NCI-H2196 (cell line): ENCODE measurements at regions not wholly inside any gene's neighbourhood (a gene's known extent, or its start where the extent isn't known, plus 50 kb on each side); places are given as distances from the start of the nearest gene placed in this dataset.

Source experiments
- DNase-seq: peaks from one replicate; lab custom pipeline; 2025; ENCODE audit not compliant: unreplicated experiment; lab: John Stamatoyannopoulos, UW

DNA sequence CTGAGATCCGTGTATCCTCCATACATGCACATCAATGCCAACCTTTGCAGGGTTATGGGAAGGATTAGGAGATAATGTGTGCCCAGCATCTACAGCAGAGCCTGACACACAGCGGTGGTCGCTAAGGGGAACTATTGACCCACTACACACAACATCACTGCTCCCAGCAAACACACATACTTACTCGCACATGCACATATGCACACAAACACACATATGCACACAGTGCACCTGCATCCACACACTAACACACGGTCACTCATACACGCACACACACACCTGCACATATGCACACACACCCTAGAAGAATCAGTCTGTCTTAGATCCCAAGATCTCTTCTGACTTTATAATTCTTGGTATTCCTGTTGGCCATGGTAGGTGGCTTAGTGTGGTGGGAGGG, 118.3 kb downstream of the GYPC start:
- DNase-seq: no peak

DNA sequence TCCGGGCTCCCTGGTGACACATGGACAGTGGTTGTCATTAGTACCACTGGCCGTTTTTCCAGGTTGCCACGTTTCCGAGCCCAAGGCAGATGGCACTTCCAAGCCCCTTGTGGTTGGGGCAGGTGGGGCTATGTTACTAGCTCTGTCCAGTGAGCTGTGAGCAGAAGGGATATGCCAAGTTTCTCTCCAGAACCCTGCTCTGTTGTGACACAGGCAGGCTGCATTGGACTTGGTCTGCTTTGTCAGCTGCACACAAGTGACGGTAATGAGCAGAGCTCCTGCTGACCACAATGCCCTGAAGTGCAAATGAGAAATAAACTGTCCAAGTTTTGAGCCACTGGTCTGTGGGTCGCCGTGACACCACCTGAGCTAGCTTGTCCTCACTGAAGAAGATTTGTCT, 118.8 kb downstream of the GYPC start:
- DNase-seq: no peak

DNA sequence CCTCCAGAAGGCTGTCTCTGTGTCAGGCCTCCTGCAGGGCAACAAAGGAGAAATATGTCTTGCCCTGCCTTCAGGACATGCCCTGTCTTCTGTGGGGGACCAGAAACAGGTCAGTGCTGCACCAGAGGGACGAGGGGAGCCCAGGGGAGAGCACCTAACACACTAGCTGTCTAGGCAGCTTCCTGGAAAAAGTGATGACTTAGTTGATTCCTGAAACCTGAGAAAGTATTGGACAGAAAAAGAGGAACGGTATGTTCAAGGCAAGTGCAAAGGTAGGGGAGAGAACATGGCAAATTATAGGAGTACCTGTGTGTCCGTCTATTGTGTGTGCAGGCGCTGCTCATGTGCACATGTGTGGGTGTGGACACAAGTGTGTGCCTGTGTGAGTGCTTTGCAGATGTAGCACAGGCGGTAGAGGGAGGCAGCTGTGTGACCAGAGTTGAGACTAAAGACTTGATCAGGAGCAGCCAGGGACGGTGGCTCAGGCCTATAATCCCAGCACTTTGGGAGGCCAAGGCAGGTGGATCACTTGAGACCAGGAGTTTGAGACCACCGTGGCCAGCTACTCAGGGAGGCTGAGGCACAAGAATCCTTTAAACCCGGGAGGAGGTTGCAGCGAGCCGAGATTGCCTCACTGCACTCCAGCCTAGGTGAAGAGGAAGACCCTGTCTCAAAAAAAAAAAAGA, 119.5 kb downstream of the GYPC start:
- no peak for DNase-seq

DNA sequence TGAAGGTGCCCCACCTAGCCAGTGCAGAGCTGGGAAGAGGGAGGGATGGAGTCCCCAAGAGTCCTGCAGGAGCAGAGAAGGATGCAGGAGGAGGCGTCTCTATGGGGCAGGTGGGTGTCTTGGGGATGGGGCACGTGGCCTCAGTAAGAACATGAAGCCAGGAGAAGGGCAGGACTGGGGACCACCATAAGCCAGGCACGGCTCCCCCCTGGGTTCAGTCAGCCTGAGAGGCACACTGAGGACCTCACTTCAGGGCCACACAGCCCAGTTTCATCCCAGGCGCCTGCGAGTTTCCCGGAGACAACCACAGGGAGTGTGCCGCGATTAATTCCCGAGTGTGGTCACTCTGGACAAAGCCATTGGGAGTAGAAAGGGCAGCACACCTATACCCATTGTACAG, 120.3 kb downstream of the GYPC start:
- no peak for DNase-seq

DNA sequence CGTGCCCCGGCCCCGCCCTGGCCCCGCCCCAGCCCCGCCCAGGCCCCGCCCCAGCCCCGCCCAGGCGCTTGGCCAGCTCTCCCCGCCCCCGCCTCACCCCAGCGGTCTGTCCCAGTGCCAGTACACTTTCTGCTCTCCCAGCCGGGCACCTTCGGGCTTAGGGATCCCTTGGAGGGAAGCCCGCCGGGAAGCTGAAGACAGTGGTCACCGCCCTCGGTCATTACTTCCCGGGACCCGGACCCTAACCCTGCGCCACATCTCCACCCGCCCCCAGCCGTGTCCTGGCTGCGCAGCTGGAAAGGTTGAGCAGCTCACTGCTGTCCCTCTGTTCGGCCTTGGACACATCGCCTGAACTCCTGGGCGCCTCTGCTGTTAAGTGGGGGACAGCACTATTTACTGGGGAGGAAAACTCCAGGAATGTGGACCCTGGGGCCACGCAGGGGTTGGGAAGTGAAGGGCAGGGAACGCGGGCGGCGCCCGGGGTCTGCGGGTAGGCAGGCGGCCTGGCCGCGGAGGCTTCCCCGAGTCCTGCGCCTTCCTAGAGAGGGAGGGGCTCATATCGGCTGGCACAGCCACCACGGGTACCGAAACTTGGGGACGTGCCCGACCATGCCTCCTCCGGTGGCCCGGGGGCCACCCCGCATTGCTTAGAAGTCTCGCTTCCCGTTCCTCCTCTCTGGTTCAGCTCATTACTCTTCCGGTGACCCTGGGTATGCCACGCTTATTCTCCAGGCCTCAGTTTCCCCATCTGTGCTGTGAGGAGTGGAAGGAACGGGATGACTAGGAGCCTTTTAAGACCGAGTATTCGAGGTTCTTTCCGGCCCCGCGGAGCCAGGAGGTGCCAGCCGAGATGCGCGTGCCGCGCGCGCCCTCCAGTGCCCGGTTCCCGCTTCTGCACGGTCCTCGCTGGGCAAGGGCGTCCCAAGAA, 121.0 kb downstream of the GYPC start:
- DNase-seq: peak; percentile 81

DNA sequence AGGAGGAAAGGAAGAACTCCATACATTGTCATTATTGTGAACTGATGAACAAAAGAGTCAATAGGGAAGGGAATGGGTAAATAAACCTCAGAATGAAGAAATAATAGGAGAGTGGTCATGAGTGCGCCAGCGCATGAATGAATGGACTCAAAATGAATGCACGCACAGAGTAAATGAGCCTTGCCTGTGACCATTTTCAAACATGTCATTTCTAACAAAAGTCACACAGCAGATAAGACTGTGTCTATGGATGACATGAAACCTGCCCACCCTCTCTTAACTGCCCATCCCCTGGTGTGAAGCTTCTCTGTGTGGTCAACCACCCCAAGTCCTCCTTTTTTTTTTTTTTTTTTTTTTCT, 121.1 kb upstream of the TEX51 start:
- no peak for DNase-seq

DNA sequence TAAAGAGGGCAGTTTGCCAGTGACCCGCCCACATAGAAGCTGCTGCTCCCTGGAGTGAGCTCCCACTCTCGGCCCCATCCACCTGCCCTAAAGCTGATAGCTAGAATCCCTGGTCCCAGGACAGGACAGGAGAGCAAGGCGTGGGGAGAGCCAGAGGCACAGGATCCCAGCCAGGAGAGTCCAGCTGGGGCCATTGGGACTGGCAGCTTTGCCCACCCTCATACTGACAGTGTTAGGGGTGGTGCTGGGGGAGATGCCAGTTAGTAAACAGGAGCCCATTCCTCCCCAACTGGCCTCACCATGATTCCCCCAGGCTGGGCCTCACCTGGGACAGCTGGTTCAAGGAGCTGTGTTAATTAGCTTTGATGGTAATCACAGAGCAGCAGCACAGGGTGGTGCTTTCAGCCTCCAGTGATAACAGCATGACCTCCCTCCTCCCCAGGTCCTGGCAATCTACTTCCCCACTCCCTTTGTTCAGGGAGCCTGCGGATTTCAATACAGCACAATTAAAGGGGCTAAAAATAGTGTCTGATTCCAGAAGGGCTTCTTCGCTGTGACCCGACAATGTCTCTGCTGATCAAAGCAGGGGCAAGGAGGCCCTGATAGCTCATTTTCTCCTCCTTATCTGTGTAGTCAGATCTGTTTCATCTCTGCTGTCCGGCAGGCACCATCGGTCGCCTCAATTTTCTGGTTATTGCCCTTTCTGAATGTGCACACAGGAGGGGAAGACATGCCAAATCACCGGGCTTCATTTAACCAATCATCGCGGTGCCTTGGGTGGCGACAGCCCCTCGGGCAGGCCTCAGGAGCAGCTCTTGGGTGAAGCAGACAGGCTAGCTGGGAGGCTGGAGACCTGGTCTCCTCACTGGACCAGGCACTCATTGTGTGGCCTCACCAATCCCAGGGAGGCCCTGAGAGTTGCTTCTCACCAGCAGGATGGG, 119.9 kb upstream of the TEX51 start:
- no peak for DNase-seq

DNA sequence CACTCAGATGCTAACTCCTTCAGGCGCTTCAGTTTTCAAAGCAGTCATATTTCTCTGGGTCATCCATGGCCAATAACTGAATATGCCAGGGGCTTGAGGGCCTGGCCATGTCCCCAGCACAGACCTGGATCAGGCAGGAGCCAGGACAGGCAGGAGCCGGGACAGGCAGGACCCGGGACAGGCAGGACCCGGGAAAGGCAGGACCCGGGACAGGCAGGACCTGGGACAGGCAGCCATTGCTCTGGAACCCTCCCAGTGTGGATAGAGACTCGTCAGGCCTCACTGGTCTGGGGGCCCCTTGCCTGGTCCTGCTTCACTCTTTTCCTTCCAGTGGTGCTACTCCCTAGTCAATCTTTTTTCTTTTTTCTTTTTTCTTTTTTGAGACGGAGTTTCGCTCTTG, 117.5 kb upstream of the TEX51 start:
- DNase-seq: no peak

DNA sequence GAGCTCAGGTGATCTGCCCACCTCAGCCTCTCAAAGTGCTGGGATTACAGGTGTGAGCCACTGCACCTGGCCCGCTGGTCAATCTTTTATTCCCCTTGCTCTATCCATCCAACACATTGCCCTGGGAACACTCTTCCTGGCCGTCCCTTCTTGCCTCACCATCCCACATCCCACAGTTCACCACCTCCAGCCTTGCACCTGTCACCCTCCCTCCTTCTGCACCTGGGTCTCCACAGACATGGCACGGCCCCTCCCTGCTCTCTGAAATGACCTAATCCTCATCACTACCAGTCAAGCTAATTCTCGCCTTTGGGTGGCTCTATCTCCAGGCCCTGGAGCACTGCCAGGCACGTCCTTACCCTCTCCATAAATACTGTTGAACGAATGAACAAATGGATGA, 116.9 kb upstream of the TEX51 start:
- DNase-seq: no peak

DNA sequence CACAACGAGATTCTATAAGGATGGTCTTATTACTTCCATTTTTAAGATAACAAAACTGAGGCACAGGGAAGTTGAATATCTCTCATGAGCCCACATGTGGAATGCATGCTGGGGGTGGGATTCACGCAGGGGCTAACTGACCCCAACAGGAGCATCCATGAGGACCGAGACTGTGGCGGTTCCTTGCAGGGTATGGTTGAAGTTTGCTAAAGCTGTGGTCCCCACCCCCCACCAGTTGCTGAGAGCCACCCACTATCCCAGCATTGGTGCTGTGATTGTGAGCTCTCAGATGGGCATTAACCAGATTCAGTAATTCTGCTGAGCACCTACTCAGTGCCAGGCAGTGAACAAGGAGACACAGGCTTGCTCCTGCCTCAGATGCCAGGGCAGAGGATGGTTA, 116.0 kb upstream of the TEX51 start:
- DNase-seq: no peak

DNA sequence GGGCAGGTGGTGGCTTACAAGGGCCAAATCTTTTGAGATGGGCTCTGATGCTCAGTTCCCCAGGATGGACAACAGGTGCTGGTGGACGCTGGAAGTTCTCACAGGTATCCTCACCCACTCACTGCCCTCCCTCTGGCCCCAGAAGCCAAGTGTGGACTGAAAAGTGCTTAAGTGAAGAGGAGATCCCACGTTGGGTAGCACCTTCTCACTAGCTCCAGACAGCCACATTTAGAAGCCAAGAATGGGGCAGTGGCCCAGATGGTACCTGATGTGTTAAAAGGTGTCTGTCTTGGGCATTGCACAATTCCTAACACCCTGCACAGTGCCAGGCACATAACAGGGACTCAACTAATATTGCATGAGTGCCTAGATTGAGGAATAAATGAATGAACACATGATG, 115.3 kb upstream of the TEX51 start:
- DNase-seq: no peak

DNA sequence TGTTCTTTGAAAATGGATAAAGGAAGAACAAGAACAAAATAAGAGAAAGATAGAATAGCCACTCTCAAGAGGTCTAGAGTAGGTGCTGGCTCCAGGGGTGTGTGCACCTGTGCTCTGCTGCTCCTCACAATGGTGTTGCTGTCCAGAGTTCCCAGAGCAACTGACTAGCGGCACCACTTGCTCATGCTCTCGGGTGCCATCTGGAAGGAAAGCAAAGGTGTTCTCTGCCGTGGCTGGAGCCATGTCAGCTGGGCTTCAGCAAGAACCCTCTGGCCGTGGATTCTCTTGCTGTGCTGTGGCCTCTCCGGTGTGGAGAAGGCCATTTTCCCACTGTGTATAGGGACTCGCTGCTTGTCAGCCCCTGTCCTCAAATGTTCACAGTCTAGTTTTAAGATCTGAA, 114.6 kb upstream of the TEX51 start:
- DNase-seq: no peak

DNA sequence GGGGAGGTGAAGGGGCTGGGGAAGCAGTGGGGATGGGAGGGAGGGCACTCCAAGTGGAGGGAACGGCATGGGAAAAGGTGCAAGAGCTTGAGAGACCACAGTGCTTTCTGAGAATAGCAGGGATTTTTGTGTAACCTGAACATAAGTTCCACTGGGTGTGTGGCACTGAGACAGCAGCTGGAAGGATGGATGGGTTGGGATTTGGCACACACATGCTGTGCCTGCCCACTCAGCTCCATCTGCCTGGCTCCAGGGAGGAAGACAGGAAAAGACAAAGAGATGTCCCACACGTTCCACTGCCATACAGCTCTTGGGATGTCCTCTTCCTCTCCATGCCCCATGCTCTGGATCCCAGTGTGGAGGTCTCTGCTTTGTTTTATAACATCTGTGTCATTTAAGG, 114.1 kb upstream of the TEX51 start:
- DNase-seq: no peak

DNA sequence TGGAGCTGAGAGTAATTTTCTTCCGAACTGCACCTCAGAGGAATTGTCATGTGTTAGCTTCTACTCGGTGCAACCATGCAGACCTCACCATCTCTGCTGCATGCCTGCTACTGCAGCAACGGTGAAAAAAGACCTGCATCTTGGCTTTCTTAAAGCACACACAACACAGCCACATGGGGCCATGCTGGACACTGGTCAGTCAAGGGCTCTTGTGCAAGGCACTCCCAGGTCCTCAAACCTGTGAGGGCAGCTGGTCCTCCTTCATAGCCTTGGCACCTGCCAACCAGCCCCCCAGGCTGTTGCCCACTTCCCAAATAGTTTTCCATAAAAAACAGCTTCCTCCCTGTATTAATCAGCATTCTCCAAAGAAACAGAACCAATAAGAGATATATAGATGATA, 113.5 kb upstream of the TEX51 start:
- DNase-seq: no peak

DNA sequence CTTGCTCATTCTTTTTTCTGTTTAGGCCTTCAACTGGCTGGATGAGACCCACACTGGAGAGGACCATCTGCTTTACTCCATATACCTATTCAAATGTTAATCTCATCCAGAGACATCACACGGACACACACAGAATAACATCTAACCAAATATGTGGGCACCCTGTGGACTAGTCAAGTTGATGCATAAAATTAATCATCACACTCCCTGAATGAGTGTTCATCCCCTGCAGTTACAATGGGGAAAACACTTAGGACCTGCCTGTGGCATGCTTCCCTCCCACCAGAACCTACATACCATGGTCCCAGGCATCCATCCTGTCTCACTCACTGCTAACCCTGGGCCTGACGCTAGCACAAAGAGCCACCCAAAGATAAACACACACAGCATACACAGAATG, 112.8 kb upstream of the TEX51 start:
- no peak for DNase-seq

DNA sequence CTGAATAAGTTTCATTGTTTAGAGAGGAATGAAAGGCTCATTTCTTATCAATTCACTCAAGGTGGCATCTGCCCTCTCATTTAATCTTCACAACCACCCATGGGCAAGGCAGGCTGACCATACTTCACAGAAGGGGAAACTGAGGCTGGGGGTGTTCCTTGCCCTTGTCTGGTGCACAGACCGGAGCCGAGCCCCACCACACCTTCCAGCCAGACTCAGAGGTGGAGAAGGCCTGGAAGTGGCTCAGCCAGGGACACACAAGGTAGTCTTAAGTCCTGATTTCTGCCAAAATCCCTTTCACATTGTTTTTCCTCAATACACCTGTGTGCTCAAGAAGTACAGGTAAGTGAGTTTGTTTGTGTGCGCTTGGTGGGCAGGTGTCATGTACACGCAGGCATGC, 111.9 kb upstream of the TEX51 start:
- no peak for DNase-seq

DNA sequence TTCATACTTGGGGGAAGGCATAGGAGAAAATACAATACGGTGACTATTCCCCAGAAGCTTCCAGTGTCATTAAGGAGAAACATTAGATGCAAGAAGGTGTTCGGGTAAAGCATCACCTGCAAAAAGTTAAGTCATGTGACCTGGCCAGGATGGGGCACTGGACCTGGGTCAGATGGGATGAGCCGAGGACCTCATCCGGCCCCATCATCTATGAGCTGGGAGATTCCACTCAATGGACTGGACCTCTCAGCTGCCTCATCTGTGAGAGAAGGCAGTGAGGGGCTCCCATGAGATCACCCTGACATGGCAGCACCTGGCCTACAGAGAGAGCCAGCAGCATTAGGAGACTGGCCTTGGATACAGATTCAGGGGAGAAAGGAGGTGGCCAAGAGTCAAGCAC, 111.4 kb upstream of the TEX51 start:
- no peak for DNase-seq

DNA sequence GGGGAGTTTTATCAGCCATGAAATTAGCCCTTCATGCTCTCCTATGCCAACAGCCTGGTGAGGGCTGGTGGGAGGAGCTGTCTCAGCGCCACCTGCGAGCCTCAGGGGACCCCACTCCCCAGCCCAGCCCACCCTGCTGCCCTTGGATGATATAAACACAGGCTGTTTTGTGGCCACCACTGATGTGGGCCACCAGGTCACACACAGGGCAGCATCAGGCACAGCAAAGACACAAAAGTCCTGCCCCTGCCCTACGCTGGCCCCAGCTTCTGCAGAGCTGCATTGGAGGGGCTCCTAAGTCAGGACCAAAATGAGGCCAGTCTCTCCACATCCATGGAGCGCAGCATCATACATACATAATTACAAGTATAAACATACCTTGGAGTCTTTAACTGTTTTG, 110.6 kb upstream of the TEX51 start:
- no peak for DNase-seq

DNA sequence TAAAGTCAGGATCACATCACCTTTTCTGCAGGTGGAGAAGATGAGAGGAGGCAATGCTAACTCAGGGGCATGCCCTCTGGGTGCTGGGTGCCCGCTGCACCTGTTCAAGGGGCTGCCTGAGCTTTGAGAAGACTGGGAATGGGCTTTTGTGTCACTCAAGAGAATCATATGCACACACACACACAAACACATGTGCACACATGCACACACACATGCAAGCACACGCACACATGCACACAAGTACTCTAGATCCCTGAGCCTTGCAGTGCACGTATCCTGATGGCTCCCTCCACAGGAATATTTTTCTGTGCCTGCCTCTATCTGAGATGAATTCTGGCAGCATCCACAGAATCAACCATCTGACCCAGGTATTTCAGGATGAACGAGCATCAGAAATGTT, 110.0 kb upstream of the TEX51 start:
- DNase-seq: no peak

DNA sequence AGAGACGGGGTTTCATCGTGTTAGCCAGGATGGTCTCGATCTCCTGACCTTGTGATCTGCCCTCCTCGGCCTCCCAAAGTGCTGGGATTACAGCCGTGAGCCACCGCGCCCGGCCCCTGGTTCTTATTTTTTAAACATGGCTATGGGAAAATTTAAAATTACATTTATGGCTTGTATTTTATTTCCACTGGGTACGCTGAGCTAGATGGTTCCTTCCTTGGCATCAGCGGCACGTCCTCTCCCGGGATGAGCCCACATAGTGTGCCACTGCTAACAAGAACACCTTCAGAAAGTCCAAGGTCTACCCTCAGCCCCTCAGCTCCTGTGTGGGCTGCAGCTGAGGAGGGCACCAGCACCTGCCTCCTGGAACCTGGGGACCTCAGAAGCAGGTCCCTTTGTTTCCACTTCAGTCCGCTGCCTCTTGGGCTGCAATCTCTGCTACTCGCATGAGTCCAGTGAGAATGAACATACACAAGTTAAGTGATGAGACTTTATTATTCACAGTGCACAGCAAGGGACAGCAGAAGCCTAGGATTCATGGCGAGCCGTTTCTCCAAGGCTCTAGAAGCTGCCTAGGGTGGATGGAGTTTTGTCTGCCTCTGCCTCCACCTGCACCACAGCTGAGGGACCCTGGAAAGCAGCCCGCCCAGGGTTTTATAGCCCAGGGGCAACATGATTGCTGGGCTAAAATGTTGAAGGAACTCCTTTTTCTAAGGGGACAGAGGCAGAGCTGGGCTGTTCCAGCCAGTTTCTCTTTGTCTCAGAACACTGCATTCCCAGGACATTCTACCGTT, 107.5 kb upstream of the TEX51 start:
- DNase-seq: no peak

DNA sequence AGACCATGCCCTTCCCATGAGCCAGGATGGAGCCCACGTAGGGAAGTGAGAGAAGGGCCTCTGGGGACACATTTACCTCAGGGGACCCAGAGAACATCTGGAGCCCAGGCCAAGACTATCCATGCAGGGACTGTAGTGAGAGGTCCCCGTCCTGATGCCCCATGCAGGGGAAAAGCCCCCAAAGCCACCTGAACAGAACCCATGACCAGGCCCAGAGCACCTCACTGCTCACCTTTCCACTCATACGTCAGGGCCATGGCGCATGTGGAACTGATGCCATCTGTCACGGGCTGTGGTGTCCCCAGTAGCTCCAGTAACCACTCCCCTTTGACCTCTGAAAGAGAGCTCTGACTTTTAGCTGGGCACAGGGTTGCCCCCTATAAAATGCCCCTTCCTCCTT, 106.5 kb upstream of the TEX51 start:
- no peak for DNase-seq
